ENCODE measurements at regions not wholly inside any gene's neighbourhood (a gene's known extent, or its start where the extent isn't known, plus 50 kb on each side); places are given as distances from the start of the nearest gene placed in this dataset.

DNA sequence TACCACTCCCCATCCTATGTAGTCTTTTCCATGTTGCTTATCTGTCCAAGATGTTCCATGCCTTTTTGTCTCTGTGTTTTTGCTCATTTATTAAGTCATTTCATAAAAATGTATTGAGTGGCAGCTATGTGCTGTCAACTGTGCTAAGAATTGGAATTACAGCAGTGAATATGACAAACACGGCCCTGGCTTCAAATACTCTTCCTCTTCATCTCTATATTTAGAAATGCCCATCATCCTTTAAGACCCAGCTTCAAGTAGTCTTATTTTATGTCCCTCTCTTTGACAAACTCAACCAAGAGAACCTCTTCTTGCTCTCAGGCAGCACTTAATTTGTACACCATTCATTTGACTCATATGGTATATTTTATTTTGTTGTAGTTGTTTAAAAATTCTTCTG, 55.4 kb upstream of the AMOT start:
- no peak overlapping the region for H3K27ac ChIP-seq (ENCODE audit: insufficient read depth, low read length, poor library complexity, severe bottlenecking)
- H3K4me3 ChIP-seq (ENCODE audit: low read depth, low read length) = no peak overlapping the region
- no peaks in the 10 kb centered on the region for H3K9me3 Mint-ChIP-seq
- H3K27ac Mint-ChIP-seq = no peak overlapping the region
- no peak overlapping the region for H3K4me3 Mint-ChIP-seq
- no peaks in the 10 kb centered on the region for H3K4me1 Mint-ChIP-seq
- no peaks in the 10 kb centered on the region for H3K4me1 ChIP-seq (ENCODE audit: control insufficient read depth, insufficient read depth, low read length, poor library complexity, severe bottlenecking)
- H3K27me3 ChIP-seq (ENCODE audit: control insufficient read depth, insufficient read depth, low read length) = no peaks in the 10 kb centered on the region
- H3K36me3 ChIP-seq (ENCODE audit: control insufficient read depth, insufficient read depth, low read length) = no peaks in the 10 kb centered on the region
- no peak for ATAC-seq (ENCODE audit: low read depth in 2 of 2)
- H3K9me3 ChIP-seq (ENCODE audit: control insufficient read depth in 2 of 2, low read length in 2 of 2) = no peaks in the 10 kb centered on the region
- no peak for DNase-seq
- H3K27me3 Mint-ChIP-seq = peaks cover 4% of the 10 kb centered on the region
- no peaks in the 10 kb centered on the region for H3K36me3 Mint-ChIP-seq
